ENCODE measurements at regions not wholly inside any gene's neighbourhood (a gene's known extent, or its start where the extent isn't known, plus 50 kb on each side); places are given as distances from the start of the nearest gene placed in this dataset.

- H3K4me2 ChIP-seq (ENCODE audit: low read depth, low read length) = no peak overlapping the region
- in situ Hi-C loops (cut with MboI; ENCODE audit: low sequenced_read_pairs) = no loop called here
- H2AFZ ChIP-seq (replicated peaks; ENCODE audit: low read length, poor library complexity) = no peak overlapping the region
- H3K9me3 ChIP-seq (ENCODE audit: control insufficient read depth, insufficient read depth, low read length) = no peaks in the 10 kb centered on the region
- no peak overlapping the region for H2BK20ac ChIP-seq (ENCODE audit: low read depth, low read length)
- ChIA-PET POLR2A (ENCODE audit: unreplicated experiment) (no interaction called here), CTCF (no interaction called here)
- no peaks in the 10 kb centered on the region for H3K9me1 ChIP-seq (ENCODE audit: insufficient read depth, low read length)
- no peak overlapping the region for H4K5ac ChIP-seq (ENCODE audit: low read depth, low read length)
- H3K79me1 ChIP-seq (ENCODE audit: low read depth in 1 of 2, low read length in 2 of 2) = no peaks in the 10 kb centered on the region
- no peak overlapping the region for H3K23ac ChIP-seq (ENCODE audit: low read depth, low read length)
- no peaks in the 10 kb centered on the region for H4K20me1 ChIP-seq (ENCODE audit: insufficient read depth, low read length)
- no peak overlapping the region for H2AK5ac ChIP-seq (ENCODE audit: low read depth, low read length)
- H3K14ac ChIP-seq (replicated peaks; ENCODE audit: low read depth, low read length) = no peak overlapping the region
- intact Hi-C loops (cut with micrococcal nuclease) = no loop called here
- H3K56ac ChIP-seq (ENCODE audit: extremely low read depth, insufficient read depth, low read length) = no peak overlapping the region
- no peak overlapping the region for H3K27ac ChIP-seq (ENCODE audit: insufficient read depth, low read length)
- no peaks in the 10 kb centered on the region for H3K4me1 ChIP-seq (ENCODE audit: control insufficient read depth, insufficient read depth, low read length)
- no peak for ATAC-seq (ENCODE audit: low read depth)
- no peaks in the 10 kb centered on the region; the same call in 1 of the 2 replicates for H3K27me3 ChIP-seq (ENCODE audit: control insufficient read depth, insufficient read depth, low read length)
- BruUV-seq (replicated peaks) = no TSS peak
- no peak overlapping the region for H2BK15ac ChIP-seq (ENCODE audit: low read depth, low read length)
- 43% methylated on average over 1 of the region's 2 CpGs; no CpG with 5 or more reads in 1 of the 2 experiments for WGBS, 2 experiments (ENCODE audit: extremely low coverage in 2 of 2, insufficient read length in 1 of 2)
- H4K91ac ChIP-seq (ENCODE audit: insufficient read depth, low read depth, low read length) = no peak overlapping the region
- no peak overlapping the region for H3K9ac ChIP-seq (ENCODE audit: low read depth, low read length)
- H2BK5ac ChIP-seq (ENCODE audit: low read depth, low read length, poor library complexity, severe bottlenecking) = no peak overlapping the region
- DNase-seq = no peak
- H4K8ac ChIP-seq (ENCODE audit: low read depth in 2 of 2, low read length in 2 of 2) = no peak overlapping the region
- H3K36me3 ChIP-seq (ENCODE audit: control insufficient read depth, insufficient read depth, low read length) = no peaks in the 10 kb centered on the region
- dilution Hi-C loops (cut with HindIII; ENCODE audit: low sequenced_read_pairs, unreplicated experiment) = no loop called here
- TF ChIP-seq MAZ (IDR thresholded peaks at IDR 0.05; ENCODE audit: borderline replicate concordance, low read depth, low read length) (no peak), NFE2L2 (IDR thresholded peaks at IDR 0.05; ENCODE audit: low read depth, low read length) (peak; percentile 50; the same call in 1 of the 2 replicates)
- no peak overlapping the region for H3K4ac ChIP-seq (ENCODE audit: low read depth, low read length)
- H2AK9ac ChIP-seq (replicated peaks; ENCODE audit: low read depth, low read length, poor library complexity) = no peak overlapping the region
- H2BK120ac ChIP-seq (ENCODE audit: low read depth, low read length) = no peak overlapping the region
- H3K18ac ChIP-seq (ENCODE audit: low read depth, low read length) = no peak overlapping the region
- no peak overlapping the region for H3K4me3 ChIP-seq (ENCODE audit: insufficient read depth, low read depth, low read length)
Measured at GRCh38 chr13:97692628-97693027, 258.7 kb downstream of the RAP2A start.
